MM.1S (cell line): ENCODE measurements at regions not wholly inside any gene's neighbourhood (a gene's known extent, or its start where the extent isn't known, plus 50 kb on each side); places are given as distances from the start of the nearest gene placed in this dataset.
"Not testable (repeated sequence)": the region's sequence is repeated elsewhere in the genome, so short reads cannot be mapped to it uniquely, and the experiment has no call there.

Source experiments
- DNase-seq: peaks from one replicate; pipeline ENCODE4 v3.0.0-alpha.2; 2015
- H2AFZ ChIP-seq: fragments of 300-600 bp; sonication (generic); 2 replicates; pipeline ENCODE4 v1.6.0; 2016; ENCODE audit warnings: antibody characterized with exemption, low read length
- H3F3A ChIP-seq: fragments of 300-600 bp; sonication (generic); 2 replicates; pipeline ENCODE4 v1.6.1; 2016; ENCODE audit warnings: mild to moderate bottlenecking, antibody characterized with exemption, low read length, moderate library complexity, mixed read lengths; ENCODE audit not compliant: insufficient read depth
- H3K27ac ChIP-seq: fragments of 300-600 bp; sonication (generic); 2 replicates; pipeline ENCODE4 v1.5.1; 2016; ENCODE audit warnings: mild to moderate bottlenecking, low read length
- H3K27me3 ChIP-seq: fragments of 300-600 bp; sonication (generic); replicated peaks from 2 replicates; pipeline ENCODE4 v1.6.0; 2016; ENCODE audit warnings: low read length; ENCODE audit not compliant: insufficient read depth
- H3K36me3 ChIP-seq: fragments of 300-600 bp; sonication (generic); replicated peaks from 2 replicates; pipeline ENCODE4 v1.6.1; 2016; ENCODE audit warnings: mild to moderate bottlenecking, low read length, mixed read lengths; ENCODE audit not compliant: insufficient read depth
- H3K4me1 ChIP-seq: fragments of 300-600 bp; sonication (generic); 2 replicates; pipeline ENCODE4 v1.6.1; 2016; ENCODE audit warnings: low read length, mixed read lengths
- H3K4me2 ChIP-seq: fragments of 300-600 bp; sonication (generic); 2 replicates; pipeline ENCODE4 v1.6.0; 2016; ENCODE audit warnings: low read depth, low read length
- H3K4me3 ChIP-seq: fragments of 300-600 bp; sonication (generic); 2 replicates; pipeline ENCODE4 v1.5.1; 2016; ENCODE audit warnings: low read length, mixed read lengths
- H3K79me2 ChIP-seq: fragments of 300-600 bp; sonication (generic); 2 replicates; pipeline ENCODE4 v1.6.1; 2016; ENCODE audit warnings: mixed run types, low read length, mixed read lengths
- H3K9ac ChIP-seq: fragments of 300-600 bp; sonication (generic); 2 replicates; pipeline ENCODE4 v1.6.1; 2016; ENCODE audit warnings: low read length, mixed read lengths
- H3K9me2 ChIP-seq: fragments of 300-600 bp; sonication (generic); replicated peaks from 2 replicates; pipeline ENCODE4 v1.6.1; 2016; ENCODE audit warnings: mild to moderate bottlenecking, low read length, mixed read lengths; ENCODE audit not compliant: insufficient read depth
- H3K9me3 ChIP-seq: fragments of 300-600 bp; sonication (generic); replicated peaks from 2 replicates; pipeline ENCODE4 v1.6.1; 2016; ENCODE audit warnings: mild to moderate bottlenecking, low read length, mixed read lengths; ENCODE audit not compliant: insufficient read depth
- H4K20me1 ChIP-seq: fragments of 300-600 bp; sonication (generic); 2 replicates; pipeline ENCODE4 v1.6.1; 2016; ENCODE audit warnings: mild to moderate bottlenecking, low read length, moderate library complexity, mixed read lengths; ENCODE audit not compliant: insufficient read depth
- EZH2 ChIP-seq: fragments of 300-600 bp; sonication (generic); optimal IDR thresholded peaks from 2 replicates; pipeline ENCODE3; 2017; ENCODE audit warnings: low read depth, mild to moderate bottlenecking, antibody characterized with exemption, low read length, mixed read lengths
- EZH2phosphoT487 ChIP-seq: fragments of 300-600 bp; sonication (generic); IDR thresholded peaks from 2 replicates; pipeline ENCODE4 v1.6.1; 2018; ENCODE audit warnings: antibody characterized with exemption, low read length
- TF ChIP-seq, protein P1 (sequence below): fragments of 300-600 bp; sonication (generic); IDR thresholded peaks from 2 replicates; pipeline ENCODE4 v1.5.1; 2016; ENCODE audit warnings: antibody characterized with exemption, low read length, mixed read lengths

DNA sequence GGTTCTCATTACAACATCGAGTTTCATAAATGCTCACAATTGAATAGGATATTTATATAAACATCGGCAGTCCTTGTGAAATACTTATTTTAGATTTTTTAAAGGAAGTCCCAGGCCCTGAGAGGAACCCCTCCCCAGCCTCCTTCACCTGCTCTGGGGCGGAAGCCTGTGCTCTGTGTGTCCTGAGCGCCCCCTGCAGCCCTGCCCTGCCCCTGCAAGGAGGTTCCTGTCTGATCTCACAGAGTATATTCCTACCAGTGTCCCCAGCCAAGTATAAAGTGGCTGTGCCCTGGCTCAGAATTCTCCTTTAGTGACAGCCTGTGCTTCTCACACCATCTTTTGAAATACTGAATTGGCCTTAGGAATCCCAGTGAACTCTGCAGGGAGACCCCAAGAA lies 659.5 kb downstream of the TMEM121 start:
- Histone ChIP-seq H3K4me1 (no peaks in the 10 kb centered on the region), H3K27ac (no peak overlapping the region), H3K4me2 (no peak overlapping the region), H3K9me3 (no peaks in the 10 kb centered on the region), H3K36me3 (no peaks in the 10 kb centered on the region), H3K9me2 (no peaks in the 10 kb centered on the region), H3K79me2 (no peaks in the 10 kb centered on the region), H2AFZ (no peak overlapping the region), H3K27me3 (no peaks in the 10 kb centered on the region), H3K9ac (no peak overlapping the region), H3F3A (no peaks in the 10 kb centered on the region), H4K20me1 (no peaks in the 10 kb centered on the region), H3K4me3 (no peak overlapping the region)
- no peak for DNase-seq
- TF ChIP-seq, protein P1, sequence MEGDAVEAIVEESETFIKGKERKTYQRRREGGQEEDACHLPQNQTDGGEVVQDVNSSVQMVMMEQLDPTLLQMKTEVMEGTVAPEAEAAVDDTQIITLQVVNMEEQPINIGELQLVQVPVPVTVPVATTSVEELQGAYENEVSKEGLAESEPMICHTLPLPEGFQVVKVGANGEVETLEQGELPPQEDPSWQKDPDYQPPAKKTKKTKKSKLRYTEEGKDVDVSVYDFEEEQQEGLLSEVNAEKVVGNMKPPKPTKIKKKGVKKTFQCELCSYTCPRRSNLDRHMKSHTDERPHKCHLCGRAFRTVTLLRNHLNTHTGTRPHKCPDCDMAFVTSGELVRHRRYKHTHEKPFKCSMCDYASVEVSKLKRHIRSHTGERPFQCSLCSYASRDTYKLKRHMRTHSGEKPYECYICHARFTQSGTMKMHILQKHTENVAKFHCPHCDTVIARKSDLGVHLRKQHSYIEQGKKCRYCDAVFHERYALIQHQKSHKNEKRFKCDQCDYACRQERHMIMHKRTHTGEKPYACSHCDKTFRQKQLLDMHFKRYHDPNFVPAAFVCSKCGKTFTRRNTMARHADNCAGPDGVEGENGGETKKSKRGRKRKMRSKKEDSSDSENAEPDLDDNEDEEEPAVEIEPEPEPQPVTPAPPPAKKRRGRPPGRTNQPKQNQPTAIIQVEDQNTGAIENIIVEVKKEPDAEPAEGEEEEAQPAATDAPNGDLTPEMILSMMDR, result no peak
- no peak for TF ChIP-seq EZH2
- no peak for TF ChIP-seq EZH2phosphoT487

DNA sequence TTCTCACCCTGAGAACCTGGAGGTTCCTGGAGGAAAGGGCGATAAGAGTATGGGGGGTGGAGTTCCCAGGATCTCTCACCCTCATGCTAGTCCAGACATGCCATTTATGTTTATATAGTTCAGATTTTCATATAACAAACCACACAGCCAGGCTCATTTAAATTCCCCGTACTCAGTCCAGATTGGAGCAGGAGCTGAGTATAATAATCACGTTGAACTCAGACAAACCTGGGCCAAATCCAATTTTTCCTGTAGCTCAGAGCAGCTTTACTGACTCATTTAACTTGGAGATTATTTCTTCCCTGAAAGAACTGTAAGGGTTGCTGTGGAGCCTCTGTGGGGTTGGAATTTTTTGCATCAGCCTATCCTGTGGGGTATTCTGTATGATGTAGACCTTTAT lies 660.8 kb downstream of the TMEM121 start:
- TF ChIP-seq, protein P1, result no peak
- TF ChIP-seq EZH2 (no peak), EZH2phosphoT487 (no peak)
- no peaks in the 10 kb centered on the region for H4K20me1 ChIP-seq
- H3K9ac ChIP-seq, result no peak overlapping the region
- H3K4me3 ChIP-seq, result no peak overlapping the region
- H3K27me3 ChIP-seq, result no peaks in the 10 kb centered on the region
- H3F3A ChIP-seq, result no peaks in the 10 kb centered on the region
- H3K9me2 ChIP-seq, result no peaks in the 10 kb centered on the region
- no peaks in the 10 kb centered on the region for H3K79me2 ChIP-seq
- H2AFZ ChIP-seq, result no peak overlapping the region
- H3K4me2 ChIP-seq, result no peak overlapping the region
- H3K4me1 ChIP-seq, result no peaks in the 10 kb centered on the region
- H3K36me3 ChIP-seq, result no peaks in the 10 kb centered on the region
- no peak for DNase-seq
- no peak overlapping the region for H3K27ac ChIP-seq
- no peaks in the 10 kb centered on the region for H3K9me3 ChIP-seq

DNA sequence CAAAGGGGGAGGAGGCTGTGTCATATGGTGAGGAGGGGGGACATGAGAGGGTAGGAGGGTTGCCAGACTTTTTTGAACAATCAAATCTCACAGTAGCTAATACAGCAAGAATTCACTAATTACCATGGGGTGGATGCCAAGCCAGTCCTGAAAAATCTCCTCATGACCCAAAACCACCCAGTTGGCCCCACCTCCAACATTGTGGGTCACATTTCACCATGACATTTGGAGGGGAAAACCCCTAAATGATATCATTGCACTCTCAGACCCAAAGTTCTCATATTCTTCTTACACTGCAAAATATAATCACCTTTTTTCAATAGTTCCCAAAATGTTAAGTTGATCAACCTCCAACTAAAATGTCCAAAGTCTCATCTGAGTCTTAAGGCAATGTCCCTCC lies 666.3 kb downstream of the TMEM121 start:
- H3K9me2 ChIP-seq, H4K20me1 ChIP-seq, H3K27ac ChIP-seq, H2AFZ ChIP-seq, H3F3A ChIP-seq, H3K4me2 ChIP-seq, H3K36me3 ChIP-seq, H3K9me3 ChIP-seq, H3K4me1 ChIP-seq, H3K4me3 ChIP-seq, H3K27me3 ChIP-seq, H3K79me2 ChIP-seq, DNase-seq, H3K9ac ChIP-seq: not testable (repeated sequence)

DNA sequence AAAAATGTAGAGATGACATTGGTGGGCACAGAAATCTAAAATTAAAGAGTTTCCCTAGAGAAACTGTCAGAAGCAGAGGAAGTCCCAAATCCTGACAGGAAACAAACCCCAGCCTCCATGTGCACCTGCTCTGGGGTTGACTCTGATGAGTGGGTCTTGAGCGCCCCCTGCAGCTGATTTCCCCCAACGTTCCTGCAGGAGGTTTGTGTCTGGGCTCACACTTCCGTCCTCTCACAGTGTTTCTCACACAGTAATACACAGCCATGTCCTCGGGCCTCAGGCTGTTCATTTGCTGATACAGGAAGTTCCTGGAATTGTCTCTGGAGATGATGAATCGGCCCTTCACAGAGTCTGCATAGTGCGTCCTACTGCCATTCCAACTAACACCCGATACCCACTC lies 670.1 kb downstream of the TMEM121 start:
- not testable (repeated sequence) for H3K79me2 ChIP-seq, H2AFZ ChIP-seq, H3K9me3 ChIP-seq, DNase-seq, H3K4me3 ChIP-seq, H3K9me2 ChIP-seq, H3K27ac ChIP-seq, H3K27me3 ChIP-seq, H3F3A ChIP-seq, H3K4me2 ChIP-seq, H3K9ac ChIP-seq, H4K20me1 ChIP-seq, H3K36me3 ChIP-seq, H3K4me1 ChIP-seq

DNA sequence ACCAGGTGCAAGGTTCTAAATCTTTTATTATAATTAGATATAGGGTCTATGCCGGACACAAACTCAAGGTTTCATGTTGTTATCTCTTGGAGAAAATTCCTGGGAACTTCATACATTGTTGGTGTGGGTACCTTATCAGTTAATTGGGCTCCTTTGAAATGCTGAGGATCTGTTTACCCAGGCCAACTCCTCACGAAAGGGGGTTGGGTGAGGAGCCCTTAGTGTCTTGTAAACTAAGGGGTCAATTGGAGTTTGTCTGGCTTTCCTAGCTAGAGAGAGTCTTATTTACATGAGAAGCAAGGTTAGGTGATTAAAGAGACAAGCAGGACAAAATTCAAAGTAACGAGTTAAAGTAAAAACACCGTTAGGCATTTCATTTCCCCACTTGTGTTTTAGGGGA lies 670.9 kb downstream of the TMEM121 start:
- H3K4me1 ChIP-seq, H4K20me1 ChIP-seq, DNase-seq, H3F3A ChIP-seq, H3K9me2 ChIP-seq, H2AFZ ChIP-seq, H3K9ac ChIP-seq, H3K4me3 ChIP-seq, H3K9me3 ChIP-seq, H3K79me2 ChIP-seq, H3K27me3 ChIP-seq, H3K36me3 ChIP-seq, H3K4me2 ChIP-seq, H3K27ac ChIP-seq: not testable (repeated sequence)
